HG02623 (cell line): ENCODE measurements at regions not wholly inside any gene's neighbourhood (a gene's known extent, or its start where the extent isn't known, plus 50 kb on each side); places are given as distances from the start of the nearest gene placed in this dataset.

Experiments
- ATAC-seq: cut with Tn5 transposase; IDR thresholded peaks from one replicate; pipeline ENCODE4 v1.9.1; 2021; ENCODE audit warnings: moderate library complexity; ENCODE audit not compliant: unreplicated experiment

GRCh38 chr15:69529961-69530633 lies 77.5 kb downstream of the RPLP1 start:
- ATAC-seq = no peak

GRCh38 chr15:69530991-69531664 lies 78.5 kb downstream of the RPLP1 start:
- ATAC-seq = no peak

GRCh38 chr15:69531665-69532027 lies 79.0 kb downstream of the RPLP1 start:
- ATAC-seq = no peak

GRCh38 chr15:69532066-69532465 lies 79.4 kb downstream of the RPLP1 start:
- ATAC-seq = no peak

- ATAC-seq = no peak
These were observed 80.2 kb downstream of the RPLP1 start for GRCh38 chr15:69532856-69533255.

- ATAC-seq = no peak
These were observed 80.9 kb downstream of the RPLP1 start for GRCh38 chr15:69533522-69533921.

- ATAC-seq = no peak
These were observed 82.6 kb downstream of the RPLP1 start for GRCh38 chr15:69535101-69535638.

GRCh38 chr15:69535998-69536397 lies 83.4 kb downstream of the RPLP1 start:
- ATAC-seq = no peak

- no peak for ATAC-seq
These were observed 84.3 kb downstream of the RPLP1 start for GRCh38 chr15:69536726-69537512.

GRCh38 chr15:69537901-69538300 lies 85.3 kb downstream of the RPLP1 start:
- no peak for ATAC-seq

- no peak for ATAC-seq
These were observed 85.8 kb downstream of the RPLP1 start for GRCh38 chr15:69538379-69538778.

- no peak for ATAC-seq
These were observed 86.7 kb downstream of the RPLP1 start for GRCh38 chr15:69539345-69539744.

- ATAC-seq = no peak
These were observed 88.0 kb downstream of the RPLP1 start for GRCh38 chr15:69540622-69541021.

GRCh38 chr15:69542028-69542427 lies 89.4 kb downstream of the RPLP1 start:
- ATAC-seq = no peak

- no peak for ATAC-seq
These were observed 91.2 kb downstream of the RPLP1 start for GRCh38 chr15:69543681-69544364.

GRCh38 chr15:69544365-69545113 lies 91.9 kb downstream of the RPLP1 start:
- no peak for ATAC-seq

GRCh38 chr15:69546182-69546581 lies 93.6 kb downstream of the RPLP1 start:
- no peak for ATAC-seq

- no peak for ATAC-seq
These were observed 96.0 kb downstream of the RPLP1 start for GRCh38 chr15:69548395-69549180.

- ATAC-seq = no peak
These were observed 98.9 kb downstream of the RPLP1 start for GRCh38 chr15:69551391-69552056.
